ENCODE measurements at regions not wholly inside any gene's neighbourhood (a gene's known extent, or its start where the extent isn't known, plus 50 kb on each side); places are given as distances from the start of the nearest gene placed in this dataset.

DNA sequence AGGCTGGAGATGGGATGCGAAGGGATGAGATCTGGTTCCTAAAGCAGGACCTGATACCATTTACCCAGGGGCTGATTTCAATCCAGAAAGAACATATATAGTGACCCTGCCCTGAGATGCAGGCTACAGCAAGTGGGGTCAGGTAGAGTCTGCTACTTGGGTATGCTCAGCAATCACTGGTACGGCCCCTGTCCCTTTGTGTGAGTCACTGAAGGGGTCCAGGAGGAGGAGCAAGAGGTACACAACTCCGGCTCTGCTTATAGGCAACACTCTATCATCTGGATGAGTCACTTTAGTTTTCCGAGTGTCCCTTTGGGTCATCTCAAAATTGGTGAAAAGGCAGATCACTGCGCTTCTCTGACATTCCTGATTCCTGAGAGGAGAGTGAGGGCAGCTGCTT, 79.6 kb upstream of the SORCS1 start:
- Histone ChIP-seq H3K36me3 (replicated peaks in 1 of 2; ENCODE audit: control extremely low read depth in 1 of 2, control insufficient read depth in 1 of 2, extremely low read depth in 1 of 2, insufficient read depth in 2 of 2, low read length in 1 of 2) (no peaks in the 10 kb centered on the region), H3K27ac (ENCODE audit: low read length in 2 of 2) (no peak overlapping the region), H3K4me1 (ENCODE audit: control insufficient read depth in 2 of 2, insufficient read depth in 2 of 2, low read length in 2 of 2) (no peaks in the 10 kb centered on the region), H4K20me1 (ENCODE audit: control insufficient read depth, insufficient read depth, low read length, poor library complexity, severe bottlenecking) (no peaks in the 10 kb centered on the region), H3K4me3 (ENCODE audit: control extremely low read depth in 1 of 5, extremely low read depth in 1 of 5, insufficient read depth in 1 of 5, low read depth in 2 of 5, low read length in 4 of 5) (no peak overlapping the region), H3K79me2 (ENCODE audit: control insufficient read depth, insufficient read depth, low read length) (no peaks in the 10 kb centered on the region), H3K9ac (ENCODE audit: low read length) (no peak overlapping the region), H2AFZ (ENCODE audit: insufficient read depth, low read depth, low read length, poor library complexity, severe bottlenecking) (no peak overlapping the region), H3K27me3 (replicated peaks in 1 of 4; ENCODE audit: control extremely low read depth in 1 of 4, control insufficient read depth in 3 of 4, insufficient read depth in 4 of 4, low read length in 3 of 4) (no peaks in the 10 kb centered on the region), H3K9me3 (ENCODE audit: control extremely low read depth in 1 of 3, control insufficient read depth in 2 of 3, insufficient read depth in 1 of 3, low read length in 2 of 3) (no peaks in the 10 kb centered on the region), H3K4me2 (replicated peaks; ENCODE audit: low read depth, low read length, poor library complexity, severe bottlenecking) (no peak overlapping the region)
- Mint-ChIP-seq H3K4me3 (no peak overlapping the region), H3K27me3 (no peaks in the 10 kb centered on the region), H3K4me1 (no peaks in the 10 kb centered on the region), H3K27ac (no peak overlapping the region), H3K9me3 (ENCODE audit: insufficient read depth) (peaks cover 3% of the 10 kb centered on the region)
- TF ChIP-seq EZH2 (IDR thresholded peaks at IDR 0.05; ENCODE audit: borderline replicate concordance, insufficient read depth, low read depth, low read length, poor library complexity, severe bottlenecking) (no peak), CTCF (IDR thresholded peaks at IDR 0.05) (no peak)
- CTCF ChIA-PET, result no interaction called here
- no peak for DNase-seq
- 92% methylated on average over 4 of the region's 5 CpGs for WGBS (ENCODE audit: insufficient coverage)
- POLR2A ChIA-PET, result no interaction called here
- no peak for ATAC-seq (ENCODE audit: low read depth)
- intact Hi-C loops (cut with micrococcal nuclease), result no loop called here

DNA sequence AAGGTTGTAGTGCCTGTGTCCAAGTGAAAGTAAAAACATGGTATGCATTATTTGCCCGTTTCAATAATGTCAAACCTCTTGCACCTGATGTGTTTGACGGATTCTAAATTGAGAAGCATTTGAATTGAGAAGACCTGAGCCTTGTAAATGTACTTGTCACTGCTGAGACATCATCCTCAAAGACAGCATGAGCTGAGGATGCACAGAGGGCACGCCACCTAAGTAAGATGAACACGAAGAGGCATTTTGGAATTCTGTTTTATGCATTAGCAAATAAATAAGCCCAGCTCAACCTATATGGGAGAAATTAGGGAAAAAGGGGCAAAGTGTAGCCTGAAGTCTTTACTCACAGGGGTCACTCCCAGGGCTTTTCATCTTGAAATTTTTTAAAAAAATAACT, 73.8 kb upstream of the SORCS1 start:
- H3K27ac Mint-ChIP-seq, result no peak overlapping the region
- H3K9me3 Mint-ChIP-seq (ENCODE audit: insufficient read depth), result peaks cover 3% of the 10 kb centered on the region
- Histone ChIP-seq H3K4me1 (ENCODE audit: control insufficient read depth in 2 of 2, insufficient read depth in 2 of 2, low read length in 2 of 2) (no peaks in the 10 kb centered on the region), H3K27ac (ENCODE audit: low read length in 2 of 2) (no peak overlapping the region), H3K9me3 (ENCODE audit: control extremely low read depth in 1 of 3, control insufficient read depth in 2 of 3, insufficient read depth in 1 of 3, low read length in 2 of 3) (no peaks in the 10 kb centered on the region), H3K9ac (ENCODE audit: low read length) (no peak overlapping the region), H3K4me2 (replicated peaks; ENCODE audit: low read depth, low read length, poor library complexity, severe bottlenecking) (no peak overlapping the region), H2AFZ (ENCODE audit: insufficient read depth, low read depth, low read length, poor library complexity, severe bottlenecking) (no peak overlapping the region), H3K27me3 (replicated peaks in 1 of 4; ENCODE audit: control extremely low read depth in 1 of 4, control insufficient read depth in 3 of 4, insufficient read depth in 4 of 4, low read length in 3 of 4) (no peaks in the 10 kb centered on the region), H4K20me1 (ENCODE audit: control insufficient read depth, insufficient read depth, low read length, poor library complexity, severe bottlenecking) (no peaks in the 10 kb centered on the region), H3K36me3 (replicated peaks in 1 of 2; ENCODE audit: control extremely low read depth in 1 of 2, control insufficient read depth in 1 of 2, extremely low read depth in 1 of 2, insufficient read depth in 2 of 2, low read length in 1 of 2) (no peaks in the 10 kb centered on the region), H3K79me2 (ENCODE audit: control insufficient read depth, insufficient read depth, low read length) (no peaks in the 10 kb centered on the region), H3K4me3 (ENCODE audit: control extremely low read depth in 1 of 5, extremely low read depth in 1 of 5, insufficient read depth in 1 of 5, low read depth in 2 of 5, low read length in 4 of 5) (no peak overlapping the region)
- no peak for ATAC-seq (ENCODE audit: low read depth)
- intact Hi-C loops (cut with micrococcal nuclease), result no loop called here
- 94% methylated on average over 2 of the region's 4 CpGs for WGBS (ENCODE audit: insufficient coverage)
- H3K4me1 Mint-ChIP-seq, result no peaks in the 10 kb centered on the region
- no peak for TF ChIP-seq CTCF (IDR thresholded peaks at IDR 0.05)
- TF ChIP-seq EZH2 (IDR thresholded peaks at IDR 0.05; ENCODE audit: borderline replicate concordance, insufficient read depth, low read depth, low read length, poor library complexity, severe bottlenecking), result no peak
- H3K4me3 Mint-ChIP-seq, result no peak overlapping the region
- DNase-seq, result no peak
- POLR2A ChIA-PET, result no interaction called here
- no peaks in the 10 kb centered on the region for H3K27me3 Mint-ChIP-seq
- CTCF ChIA-PET, result no interaction called here

Measured in B cell (primary cell).